IMR-90 (cell line): ENCODE measurements at regions not wholly inside any gene's neighbourhood (a gene's known extent, or its start where the extent isn't known, plus 50 kb on each side); places are given as distances from the start of the nearest gene placed in this dataset.

ENCODE experiments used
- ATAC-seq: fragments of 200-7000 bp; cut with Tn5 transposase; 2 replicates; pipeline ENCODE4 v1.9.1; 2020; ENCODE audit warnings: low read depth, mild to moderate bottlenecking, moderate library complexity
- BruUV-seq: library from RNA; stranded (reverse); fragments of 400-500 nt; replicated peaks from 2 replicates; lab custom pipeline; 2021; lab: Mats Ljungman, UMichigan
- CTCF ChIA-PET: fragments of 300-600 bp; formaldehyde crosslinking; extraction: SDS; loops from one replicate; lab custom pipeline; 2021; ENCODE audit warnings: antibody characterized with exemption; lab: Yijun Ruan, JAX
- POLR2A ChIA-PET: fragments of 300-600 bp; sonication (Branson Sonifier 250); formaldehyde crosslinking; loops from one replicate; lab custom pipeline; 2022; ENCODE audit warnings: antibody characterized with exemption; ENCODE audit not compliant: unreplicated experiment; lab: Charles Lee
- DNase-seq: peaks from one replicate; pipeline ENCODE4 v3.0.0; 2013
- H2AFZ ChIP-seq: replicated peaks from 2 replicates; pipeline ENCODE3; 2013; ENCODE audit warnings: low read length, mild to moderate bottlenecking; ENCODE audit not compliant: poor library complexity
- H2AK5ac ChIP-seq: 2 replicates; pipeline ENCODE4 v1.6.1; 2013; ENCODE audit warnings: low read depth, low read length, inconsistent platforms
- H2AK9ac ChIP-seq: replicated peaks from 2 replicates; pipeline ENCODE3; 2013; ENCODE audit warnings: mild to moderate bottlenecking, low read depth, low read length, moderate library complexity; ENCODE audit not compliant: poor library complexity
- H2BK120ac ChIP-seq: 2 replicates; pipeline ENCODE4 v1.6.1; 2013; ENCODE audit warnings: low read depth, low read length, inconsistent platforms
- H2BK15ac ChIP-seq: 3 replicates; pipeline ENCODE4 v1.6.1; 2013; ENCODE audit warnings: low read depth, low read length, inconsistent platforms
- H2BK20ac ChIP-seq: 2 replicates; pipeline ENCODE4 v1.6.1; 2013; ENCODE audit warnings: low read depth, mild to moderate bottlenecking, inconsistent platforms, low read length, moderate library complexity
- H2BK5ac ChIP-seq: 2 replicates; pipeline ENCODE4 v1.6.1; 2013; ENCODE audit warnings: mild to moderate bottlenecking, low read depth, low read length, inconsistent platforms; ENCODE audit not compliant: poor library complexity, severe bottlenecking
- H3K14ac ChIP-seq: replicated peaks from 2 replicates; pipeline ENCODE4 v1.6.1; 2013; ENCODE audit warnings: low read depth, low read length, inconsistent platforms
- H3K18ac ChIP-seq: 2 replicates; pipeline ENCODE4 v1.6.1; 2013; ENCODE audit warnings: low read depth, low read length, control low read depth
- H3K23ac ChIP-seq: 2 replicates; pipeline ENCODE4 v1.6.1; 2013; ENCODE audit warnings: low read depth, low read length, inconsistent platforms
- H3K27ac ChIP-seq: 2 replicates; pipeline ENCODE4 v1.5.1; 2013; ENCODE audit warnings: mild to moderate bottlenecking, control low read depth, low read length; ENCODE audit not compliant: insufficient read depth
- H3K27me3 ChIP-seq: 2 replicates; pipeline ENCODE4 v1.6.1; 2013; ENCODE audit warnings: low read length; ENCODE audit not compliant: control insufficient read depth, insufficient read depth
- H3K36me3 ChIP-seq: 2 replicates; pipeline ENCODE4 v1.6.1; 2013; ENCODE audit warnings: low read length, mixed read lengths; ENCODE audit not compliant: control insufficient read depth, insufficient read depth
- H3K4ac ChIP-seq: 2 replicates; pipeline ENCODE4 v1.6.1; 2013; ENCODE audit warnings: low read depth, low read length, inconsistent platforms
- H3K4me1 ChIP-seq: 2 replicates; pipeline ENCODE4 v1.6.1; 2013; ENCODE audit warnings: low read length, mixed read lengths; ENCODE audit not compliant: control insufficient read depth, insufficient read depth
- H3K4me2 ChIP-seq: 2 replicates; pipeline ENCODE4 v1.6.1; 2013; ENCODE audit warnings: low read depth, mild to moderate bottlenecking, control low read depth, low read length, moderate library complexity
- H3K4me3 ChIP-seq: 2 replicates; pipeline ENCODE4 v1.5.1; 2013; ENCODE audit warnings: low read depth, mild to moderate bottlenecking, control low read depth, low read length, moderate library complexity; ENCODE audit not compliant: insufficient read depth
- H3K56ac ChIP-seq: 2 replicates; pipeline ENCODE4 v1.6.1; 2013; ENCODE audit warnings: low read length, inconsistent platforms; ENCODE audit not compliant: insufficient read depth; ENCODE audit errors: extremely low read depth
- H3K79me1 ChIP-seq, 2 experiments: 2 replicates each; pipeline ENCODE4 v1.6.1; 2013; ENCODE audit warnings: low read length in 2 of 2, inconsistent platforms in 1 of 2, low read depth in 1 of 2
- H3K9ac ChIP-seq: 2 replicates; pipeline ENCODE4 v1.6.1; 2013; ENCODE audit warnings: low read depth, low read length, control low read depth
- H3K9me1 ChIP-seq: 2 replicates; pipeline ENCODE4 v1.6.1; 2013; ENCODE audit warnings: low read length, inconsistent platforms; ENCODE audit not compliant: insufficient read depth
- H3K9me3 ChIP-seq: 2 replicates; pipeline ENCODE4 v1.6.1; 2013; ENCODE audit warnings: low read length; ENCODE audit not compliant: control insufficient read depth, insufficient read depth
- H4K20me1 ChIP-seq: 2 replicates; pipeline ENCODE4 v1.6.1; 2013; ENCODE audit warnings: low read length, inconsistent platforms; ENCODE audit not compliant: insufficient read depth
- H4K5ac ChIP-seq: 2 replicates; pipeline ENCODE4 v1.6.1; 2013; ENCODE audit warnings: mild to moderate bottlenecking, low read depth, low read length, control low read depth
- H4K8ac ChIP-seq, 2 experiments: 2 replicates each; pipeline ENCODE4 v1.6.1; 2013; ENCODE audit warnings: low read depth in 2 of 2, low read length in 2 of 2, control low read depth in 1 of 2, inconsistent platforms in 1 of 2
- H4K91ac ChIP-seq: 2 replicates; pipeline ENCODE4 v1.6.1; 2013; ENCODE audit warnings: low read depth, low read length, inconsistent platforms; ENCODE audit not compliant: insufficient read depth
- BHLHE40 ChIP-seq: fragments of 150-350 bp; IDR thresholded peaks from 2 replicates; pipeline ENCODE4 v1.6.1; 2016; ENCODE audit warnings: mild to moderate bottlenecking, low read depth, low read length
- CEBPB ChIP-seq: IDR thresholded peaks from 2 replicates; pipeline ENCODE4 v1.6.1; 2012; ENCODE audit warnings: low read depth, low read length, improper control_type of control experiment
- CHD1 ChIP-seq: IDR thresholded peaks from 2 replicates; pipeline ENCODE4 v1.6.1; 2012; ENCODE audit warnings: low read depth, low read length, improper control_type of control experiment
- CTCF ChIP-seq: conservative IDR thresholded peaks from 2 replicates; pipeline ENCODE4 v1.5.1; 2012; ENCODE audit warnings: mild to moderate bottlenecking, low read depth, low read length, improper control_type of control experiment
- ELK1 ChIP-seq: fragments of 150-350 bp; IDR thresholded peaks from 2 replicates; pipeline ENCODE4 v1.6.1; 2016; ENCODE audit warnings: low read depth, mild to moderate bottlenecking, low read length, moderate library complexity, borderline replicate concordance
- FOS ChIP-seq: fragments of 150-350 bp; IDR thresholded peaks from 2 replicates; pipeline ENCODE4 v1.6.1; 2016; ENCODE audit warnings: low read depth, low read length
- MAFK ChIP-seq: IDR thresholded peaks from 2 replicates; pipeline ENCODE4 v1.6.1; 2012; ENCODE audit warnings: low read depth, low read length, improper control_type of control experiment
- MAZ ChIP-seq: IDR thresholded peaks from 2 replicates; pipeline ENCODE4 v1.6.1; 2012; ENCODE audit warnings: low read depth, mild to moderate bottlenecking, low read length, improper control_type of control experiment, moderate library complexity, borderline replicate concordance
- MXI1 ChIP-seq: IDR thresholded peaks from 2 replicates; pipeline ENCODE4 v1.6.1; 2012; ENCODE audit warnings: low read depth, mild to moderate bottlenecking, low read length, moderate library complexity, borderline replicate concordance
- NFE2L2 ChIP-seq: fragments of 150-350 bp; IDR thresholded peaks from 2 replicates; pipeline ENCODE4 v1.6.1; 2016; ENCODE audit warnings: low read depth, mild to moderate bottlenecking, low read length
- POLR2A ChIP-seq: IDR thresholded peaks from 2 replicates; pipeline ENCODE4 v1.6.1; 2012; ENCODE audit warnings: mild to moderate bottlenecking, low read depth, low read length
- RAD21 ChIP-seq: IDR thresholded peaks from 2 replicates; pipeline ENCODE4 v1.6.1; 2012; ENCODE audit warnings: low read length, improper control_type of control experiment
- RCOR1 ChIP-seq: IDR thresholded peaks from 2 replicates; pipeline ENCODE4 v1.6.1; 2012; ENCODE audit warnings: mild to moderate bottlenecking, low read length, improper control_type of control experiment; ENCODE audit not compliant: insufficient replicate concordance
- RFX5 ChIP-seq: IDR thresholded peaks from 2 replicates; pipeline ENCODE4 v1.8.0; 2012; ENCODE audit warnings: low read depth, mild to moderate bottlenecking, low read length, moderate library complexity
- SMC3 ChIP-seq: fragments of 150-350 bp; IDR thresholded peaks from 2 replicates; pipeline ENCODE4 v1.6.1; 2016; ENCODE audit warnings: low read depth, mild to moderate bottlenecking, antibody characterized with exemption, low read length, moderate library complexity
- USF2 ChIP-seq: fragments of 150-350 bp; IDR thresholded peaks from 2 replicates; pipeline ENCODE4 v1.6.1; 2017; ENCODE audit warnings: mild to moderate bottlenecking, antibody characterized with exemption, low read length, low read depth
- WGBS, 2 experiments: methylation state at CpG; one replicate each; pipeline versions ENCODE4 v1.1.5 to v1.1.7; 2013; ENCODE audit warnings: missing lambda C conversion rate in 2 of 2; ENCODE audit not compliant: insufficient read length in 1 of 2; ENCODE audit errors: extremely low coverage in 2 of 2; 5-methylcytosine and 5-hydroxymethylcytosine counted together
- dilution Hi-C: fragments of 300-500 bp; cut with HindIII; formaldehyde crosslinking; loops from one replicate; pipeline ENCODE4 v1.14.3; 2018; ENCODE audit warnings: low sequenced_read_pairs; ENCODE audit not compliant: unreplicated experiment
- in situ Hi-C: fragments of 300-500 bp; cut with MboI; formaldehyde crosslinking; loops from 3 replicates; pipeline ENCODE4 v1.14.3; 2019; ENCODE audit warnings: low sequenced_read_pairs, inconsistent platforms, mixed read lengths
- intact Hi-C: fragments of 100-400 bp; cut with micrococcal nuclease; formaldehyde crosslinking; loops from 2 replicates; pipeline ENCODE4 v1.10.0; 2022

GRCh38 chr7:13801669-13802068 is 187.8 kb downstream of the ETV1 start:
- DNase-seq (peak; percentile 15), ATAC-seq (no peak)
- intact Hi-C loops (no loop called here), dilution Hi-C loops (no loop called here), in situ Hi-C loops (no loop called here)
- Histone ChIP-seq H4K8ac (no peak overlapping the region), H3K36me3 (no peaks in the 10 kb centered on the region), H2AK5ac (no peak overlapping the region), H3K27me3 (no peaks in the 10 kb centered on the region), H3K4me3 (no peak overlapping the region), H3K18ac (no peak overlapping the region), H2BK15ac (no peak overlapping the region), H3K4me1 (no peaks in the 10 kb centered on the region), H3K23ac (no peak overlapping the region), H3K27ac (no peak overlapping the region), H2AFZ (no peak overlapping the region), H2AK9ac (no peak overlapping the region), H3K79me1 (no peaks in the 10 kb centered on the region), H2BK5ac (peak overlapping the region; percentile 35), H4K91ac (no peak overlapping the region), H4K20me1 (no peaks in the 10 kb centered on the region), H3K9ac (no peak overlapping the region), H2BK20ac (no peak overlapping the region), H3K9me3 (no peaks in the 10 kb centered on the region), H4K5ac (no peak overlapping the region), H3K14ac (no peak overlapping the region), H3K4me2 (no peak overlapping the region), H3K56ac (no peak overlapping the region), H3K9me1 (no peaks in the 10 kb centered on the region), H3K4ac (no peak overlapping the region), H2BK120ac (no peak overlapping the region)
- WGBS, 2 experiments = no CpG with 5 or more reads among the region's 1 CpG
- ChIA-PET POLR2A (no interaction called here), CTCF (no interaction called here)
- no TSS peak for BruUV-seq
- TF ChIP-seq CTCF (no peak), RCOR1 (no peak), ELK1 (no peak), USF2 (no peak), SMC3 (no peak), MXI1 (no peak), BHLHE40 (no peak), RFX5 (no peak), MAZ (no peak), FOS (no peak), CHD1 (no peak), POLR2A (no peak), RAD21 (no peak), NFE2L2 (no peak), CEBPB (no peak), MAFK (no peak)
